ENCODE measurements at regions not wholly inside any gene's neighbourhood (a gene's known extent, or its start where the extent isn't known, plus 50 kb on each side); places are given as distances from the start of the nearest gene placed in this dataset.

DNA sequence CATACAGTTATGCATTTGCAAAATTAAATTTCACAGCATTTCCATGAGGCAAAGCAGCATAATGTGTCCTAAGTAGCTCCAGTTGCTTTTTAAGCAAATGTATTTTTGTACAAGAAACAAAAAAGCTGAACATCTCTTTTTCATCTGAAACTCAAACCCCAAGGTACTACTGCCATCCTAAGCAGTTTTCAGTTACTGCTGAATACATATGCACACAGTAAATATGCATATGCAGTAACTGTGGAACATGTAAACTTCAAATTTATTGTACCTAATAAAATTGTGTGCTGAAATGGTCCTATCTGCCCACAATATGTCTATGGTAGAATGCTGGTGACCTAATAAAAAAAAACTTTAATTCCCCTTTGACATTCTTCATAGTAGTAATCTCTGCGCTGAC, 458.6 kb upstream of the INTU start:
- no peak overlapping the region for H3K4me3 ChIP-seq
- H3K27me3 ChIP-seq (replicated peaks in 1 of 7) = no peaks in the 10 kb centered on the region
- TF ChIP-seq CTCF (IDR thresholded peaks at IDR 0.05 in 8 of 11, conservative IDR thresholded peaks at IDR 0.05 in 3 of 11) = no peak
- TF ChIP-seq POLR2AphosphoS5 (IDR thresholded peaks at IDR 0.05) = no peak
- TF ChIP-seq POLR2A (IDR thresholded peaks at IDR 0.05) = no peak
- no peaks in the 10 kb centered on the region for H3K4me1 ChIP-seq
- DNase-seq = no peak
- no peaks in the 10 kb centered on the region for H3K36me3 ChIP-seq
- WGBS, 5 donors = 90 to 98% (median 92%) methylated on average over 1 of the region's 1 CpG
- no peak overlapping the region for H3K27ac ChIP-seq
- intact Hi-C loops (cut with DNase I; ENCODE audit: low total_unique reads) = no loop called here
- H3K9me3 ChIP-seq = no peaks in the 10 kb centered on the region

DNA sequence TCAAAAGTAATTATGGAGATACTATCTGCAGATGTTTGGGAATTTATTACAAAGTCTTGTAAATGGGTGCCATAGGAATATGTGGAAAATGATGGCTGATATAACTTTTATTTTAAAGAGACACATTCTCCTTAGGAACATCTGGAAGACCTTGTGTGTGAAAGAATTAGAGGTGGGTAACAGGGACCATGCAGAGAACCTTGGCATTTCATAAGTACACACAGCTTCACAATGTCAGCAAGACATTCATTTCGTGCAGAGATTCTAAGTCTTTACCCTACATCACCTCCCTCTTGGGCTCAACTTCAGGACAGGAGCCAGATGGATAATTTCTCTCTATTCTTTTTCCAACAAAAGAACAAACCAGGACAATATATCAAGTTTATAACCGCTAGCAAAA, 458.1 kb upstream of the INTU start:
- Histone ChIP-seq H3K36me3 (no peaks in the 10 kb centered on the region), H3K4me3 (no peak overlapping the region), H3K4me1 (no peaks in the 10 kb centered on the region), H3K27ac (no peak overlapping the region), H3K27me3 (replicated peaks in 1 of 7) (no peaks in the 10 kb centered on the region), H3K9me3 (no peaks in the 10 kb centered on the region)
- TF ChIP-seq POLR2A (IDR thresholded peaks at IDR 0.05) (no peak), POLR2AphosphoS5 (IDR thresholded peaks at IDR 0.05) (no peak), CTCF (IDR thresholded peaks at IDR 0.05 in 8 of 11, conservative IDR thresholded peaks at IDR 0.05 in 3 of 11) (no peak)
- intact Hi-C loops (cut with DNase I; ENCODE audit: low total_unique reads) = no loop called here
- DNase-seq = no peak
- WGBS, 5 donors = 65 to 84% (median 74%) methylated on average over 2 of the region's 2 CpGs

DNA sequence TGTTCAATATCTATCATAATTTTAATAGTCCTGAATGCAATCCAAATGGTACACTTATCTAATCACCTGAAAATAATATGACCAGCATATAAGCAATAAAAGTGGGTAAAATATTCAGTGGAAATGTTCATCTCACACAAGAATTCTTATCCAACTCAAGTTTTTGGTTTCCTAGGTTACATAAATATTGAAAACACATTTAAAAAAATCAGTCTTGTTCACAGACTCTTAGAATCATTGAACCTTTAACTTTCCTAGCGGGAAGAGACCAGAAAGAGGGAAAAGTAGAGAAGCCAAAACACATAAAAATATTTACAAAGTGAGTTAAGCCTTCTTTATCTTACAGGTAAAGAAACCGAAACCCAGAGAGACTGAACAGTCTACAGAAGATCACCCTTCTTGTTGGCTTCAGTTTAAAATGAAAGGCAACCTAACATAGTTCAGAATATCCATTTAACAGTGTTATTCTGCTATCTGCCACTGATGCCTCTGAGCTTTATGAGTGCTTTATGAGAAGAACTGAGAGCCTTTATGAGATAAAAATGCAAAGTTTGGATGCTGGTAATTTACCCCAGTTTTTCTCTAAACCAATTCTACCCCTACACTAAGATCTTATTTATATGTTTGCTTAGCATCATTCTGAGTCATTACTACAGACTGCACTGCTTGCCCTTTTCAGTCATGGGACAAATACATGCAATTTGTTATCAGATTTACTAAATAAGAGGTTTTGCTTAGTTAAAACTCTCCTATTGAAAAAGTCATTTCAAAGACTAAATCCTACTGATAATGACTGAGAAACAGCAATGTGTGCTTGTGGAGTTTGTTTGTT, 453.3 kb upstream of the INTU start:
- WGBS, 5 donors = 73 to 89% (median 77%) methylated on average over 2 of the region's 2 CpGs
- TF ChIP-seq POLR2AphosphoS5 (IDR thresholded peaks at IDR 0.05) (no peak), POLR2A (IDR thresholded peaks at IDR 0.05) (no peak), CTCF (IDR thresholded peaks at IDR 0.05 in 8 of 11, conservative IDR thresholded peaks at IDR 0.05 in 3 of 11) (no peak)
- Histone ChIP-seq H3K27me3 (replicated peaks in 1 of 7) (no peaks in the 10 kb centered on the region), H3K27ac (no peak overlapping the region), H3K4me1 (no peaks in the 10 kb centered on the region), H3K9me3 (peaks cover 0 to 12% (median under 1%) of the 10 kb centered on the region in 8 donors), H3K36me3 (no peaks in the 10 kb centered on the region), H3K4me3 (no peak overlapping the region)
- intact Hi-C loops (cut with DNase I; ENCODE audit: low total_unique reads) = no loop called here
- no peak for DNase-seq

DNA sequence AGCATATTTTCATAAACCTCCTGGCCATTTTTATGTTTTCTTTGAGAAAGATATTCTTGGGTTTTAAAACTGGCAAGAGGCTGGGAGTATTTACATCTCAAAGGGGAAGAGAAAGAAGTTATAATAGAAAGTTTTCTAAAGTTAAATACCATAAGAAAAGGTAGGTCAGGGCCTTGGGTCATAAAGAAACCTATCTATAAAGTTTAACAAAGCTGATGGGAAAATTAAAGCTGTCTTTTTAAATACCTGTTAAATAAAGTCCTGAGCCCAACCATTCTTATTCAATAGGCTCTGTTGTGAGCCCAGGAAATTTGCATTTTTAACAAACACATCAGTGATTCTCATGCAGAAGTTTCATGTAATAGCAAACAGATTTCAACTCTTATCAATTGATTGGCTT, 451.8 kb upstream of the INTU start:
- no peaks in the 10 kb centered on the region for H3K27me3 ChIP-seq (replicated peaks in 1 of 7)
- H3K4me3 ChIP-seq = no peak overlapping the region
- H3K4me1 ChIP-seq = no peaks in the 10 kb centered on the region
- intact Hi-C loops (cut with DNase I; ENCODE audit: low total_unique reads) = no loop called here
- H3K27ac ChIP-seq = no peak overlapping the region
- no peak for DNase-seq
- peaks cover 0 to 28% (median 10%) of the 10 kb centered on the region in 8 donors for H3K9me3 ChIP-seq
- TF ChIP-seq CTCF (IDR thresholded peaks at IDR 0.05 in 8 of 11, conservative IDR thresholded peaks at IDR 0.05 in 3 of 11) = no peak
- no peak for TF ChIP-seq POLR2A (IDR thresholded peaks at IDR 0.05)
- TF ChIP-seq POLR2AphosphoS5 (IDR thresholded peaks at IDR 0.05) = no peak
- no peaks in the 10 kb centered on the region for H3K36me3 ChIP-seq

Data from spleen (tissue), 11 donors.